GM19351 (cell line): ENCODE measurements at regions not wholly inside any gene's neighbourhood (a gene's known extent, or its start where the extent isn't known, plus 50 kb on each side); places are given as distances from the start of the nearest gene placed in this dataset.
A peak's percentile ranks its signal among the peaks of the same experiment; 100 is the strongest.

Source experiments
- ATAC-seq: cut with Tn5 transposase; IDR thresholded peaks from one replicate; pipeline ENCODE4 v1.9.1; 2021; ENCODE audit warnings: mild to moderate bottlenecking, moderate library complexity; ENCODE audit not compliant: unreplicated experiment

GRCh38 chr6:155523821-155524651 is 68.4 kb upstream of the NOX3 start:
- ATAC-seq, result no peak

DNA sequence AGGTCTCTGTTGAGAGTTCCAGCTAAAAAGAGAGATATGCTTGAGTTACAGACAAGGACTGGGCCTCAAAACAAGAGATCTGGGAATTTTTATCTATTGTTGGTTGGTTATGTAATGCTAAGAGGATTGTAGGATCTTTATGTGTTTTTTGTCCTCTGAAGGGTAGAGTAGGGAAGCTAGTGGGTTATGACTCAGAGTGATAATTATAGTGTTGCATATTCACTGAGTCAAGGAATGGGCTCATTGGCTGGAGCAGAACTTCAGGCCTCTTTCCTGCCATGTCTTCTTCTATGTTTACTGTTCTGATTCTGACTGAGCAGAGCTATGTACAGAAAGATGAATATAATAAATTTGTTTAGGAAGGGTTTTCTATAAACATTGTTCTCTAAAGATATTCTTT is 66.1 kb upstream of the NOX3 start:
- ATAC-seq, result no peak

GRCh38 chr6:155520078-155520477 is 64.4 kb upstream of the NOX3 start:
- ATAC-seq, result no peak

DNA sequence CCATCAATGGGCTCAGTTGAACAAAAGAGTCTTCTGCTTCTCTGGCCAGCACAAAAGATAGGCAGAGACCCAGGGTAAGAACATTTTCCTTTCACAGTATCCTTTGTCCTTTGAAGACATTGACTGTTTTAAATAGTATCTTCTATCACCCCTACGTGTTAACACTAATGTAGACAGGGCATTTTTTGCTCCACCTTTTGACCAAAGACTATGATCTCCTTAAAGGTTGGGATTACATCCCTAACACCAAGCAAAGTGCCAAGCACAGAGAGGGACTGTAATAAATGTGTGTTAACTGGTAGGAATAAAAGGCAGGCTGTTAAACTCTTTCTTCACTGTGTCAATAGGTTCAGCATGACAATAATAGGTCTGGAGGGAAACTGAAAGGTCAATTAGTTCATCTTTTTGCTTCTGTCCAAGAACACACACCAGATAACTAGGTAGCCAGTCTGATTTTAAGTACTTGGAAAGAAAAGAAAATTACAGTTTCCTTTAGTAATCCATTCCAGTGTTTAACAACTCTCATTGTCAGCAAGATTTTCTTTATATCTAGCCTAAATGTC is 63.6 kb upstream of the NOX3 start:
- ATAC-seq, result peak; percentile 65

DNA sequence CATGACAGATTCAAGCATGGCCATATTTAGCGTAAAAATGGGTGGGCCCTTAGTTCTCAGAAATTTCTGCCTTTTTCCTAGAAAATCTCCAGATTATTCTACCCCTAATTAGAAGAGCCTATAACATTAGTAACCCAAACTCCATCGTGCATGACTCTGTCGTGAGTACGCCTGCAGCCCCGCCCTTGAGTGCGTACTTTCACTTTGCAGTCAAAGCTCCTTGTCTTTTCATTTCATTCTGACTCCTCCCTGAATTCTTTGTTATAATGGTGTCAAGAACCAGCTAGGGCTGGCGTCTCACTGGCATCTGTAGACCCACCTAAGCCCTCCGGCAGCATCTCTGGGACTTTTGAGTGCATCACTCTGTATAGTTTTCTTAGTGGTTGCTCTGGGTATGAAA is 61.7 kb upstream of the NOX3 start:
- ATAC-seq, result no peak

- peak; percentile 89 for ATAC-seq
Observed at GRCh38 chr6:155510879-155511278, 55.2 kb upstream of the NOX3 start.

DNA sequence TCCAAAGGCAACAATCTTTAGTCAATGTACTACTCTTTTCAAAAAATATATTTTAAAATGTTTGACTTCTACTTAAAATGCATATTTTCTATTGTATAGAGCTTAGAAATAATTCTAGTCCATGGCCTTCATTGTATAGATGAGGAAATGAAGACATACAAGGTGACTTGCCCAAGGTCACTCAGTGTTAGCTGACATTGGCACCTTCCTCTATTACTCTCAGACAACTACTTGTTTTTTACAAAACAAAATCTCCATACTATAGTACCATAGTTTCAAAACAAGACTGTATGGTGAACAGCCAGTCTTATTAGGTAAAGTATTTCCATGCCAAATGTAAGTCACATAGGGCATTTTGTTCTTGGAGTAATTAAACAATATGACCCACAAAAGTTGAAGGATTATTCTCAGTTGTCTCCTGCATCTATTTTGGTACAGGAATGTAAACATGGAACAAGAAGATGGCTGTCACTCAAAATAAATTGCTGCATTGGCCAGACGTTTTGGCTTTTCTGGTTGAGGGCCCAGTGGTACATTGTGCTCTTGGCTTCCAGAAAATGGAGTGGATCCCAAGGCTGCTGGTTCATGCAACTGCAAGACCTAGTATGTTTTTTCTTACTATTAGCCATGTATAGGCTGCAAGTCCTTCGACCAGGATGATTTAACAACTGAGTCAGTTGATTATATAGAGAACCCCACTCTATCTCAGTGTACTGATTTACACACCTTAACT is 54.3 kb upstream of the NOX3 start:
- no peak for ATAC-seq

DNA sequence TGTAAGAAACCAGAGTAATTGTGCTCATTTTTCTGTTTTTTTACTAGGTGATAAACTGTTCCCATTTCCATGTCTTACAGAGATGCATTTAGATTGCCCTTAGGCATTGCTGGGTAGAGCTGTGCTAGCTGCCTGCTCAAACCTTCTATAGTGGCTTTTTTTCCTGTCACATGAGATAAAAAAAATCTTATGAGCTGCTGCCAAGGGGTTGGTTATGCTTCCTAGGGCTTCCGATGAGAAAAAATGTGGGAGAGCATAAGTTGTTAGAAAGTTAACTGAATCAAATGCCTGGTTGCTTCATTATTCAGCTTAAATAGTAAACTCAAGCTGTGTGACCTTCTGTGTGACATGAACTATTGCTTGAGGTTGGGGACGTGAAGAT is 50.0 kb upstream of the NOX3 start:
- no peak for ATAC-seq
